ENCODE measurements at regions not wholly inside any gene's neighbourhood (a gene's known extent, or its start where the extent isn't known, plus 50 kb on each side); places are given as distances from the start of the nearest gene placed in this dataset.

DNA sequence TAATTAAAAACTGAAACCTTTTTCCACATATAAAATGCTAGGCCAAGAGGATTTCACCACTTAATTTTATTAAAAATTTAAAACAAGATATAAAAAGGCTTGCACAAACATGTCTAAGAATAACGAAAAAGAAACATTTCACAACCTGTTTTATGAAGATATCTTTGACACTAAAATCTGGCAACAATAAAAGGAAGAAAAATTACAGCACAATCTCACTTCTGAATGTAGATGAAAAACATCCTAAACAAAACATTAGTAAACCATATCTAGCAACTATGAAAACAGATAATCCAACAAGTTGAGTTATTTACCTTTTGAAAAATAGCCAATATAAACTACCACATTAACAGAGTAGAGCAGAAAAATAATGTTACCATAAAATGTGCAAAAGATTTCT, 185.4 kb upstream of the MMADHC start:
- Histone ChIP-seq H3K9me2 (ENCODE audit: insufficient read depth) (no peaks in the 10 kb centered on the region), H3K79me2 (ENCODE audit: insufficient read depth, low read length) (no peaks in the 10 kb centered on the region), H3K9me3 (ENCODE audit: control insufficient read depth in 1 of 2, insufficient read depth in 1 of 2, low read depth in 1 of 2, low read length in 2 of 2) (no peaks in the 10 kb centered on the region), H3K4me2 (ENCODE audit: low read length) (no peak overlapping the region), H3K27ac (ENCODE audit: low read depth, low read length) (no peak overlapping the region), H4K20me1 (ENCODE audit: insufficient read depth) (no peaks in the 10 kb centered on the region), H3K27me3 (ENCODE audit: insufficient read depth, low read length) (no peaks in the 10 kb centered on the region), H3K9ac (ENCODE audit: low read length) (no peak overlapping the region), H3K36me3 (ENCODE audit: control insufficient read depth in 1 of 2, insufficient read depth in 2 of 2, low read length in 2 of 2) (no peaks in the 10 kb centered on the region), H3K4me3 (replicated peaks in 1 of 2; ENCODE audit: low read depth in 1 of 2, low read length in 2 of 2) (no peak overlapping the region), H2AFZ (ENCODE audit: low read depth, low read length, poor library complexity, severe bottlenecking) (no peak overlapping the region), H3K4me1 (ENCODE audit: control insufficient read depth in 1 of 2, insufficient read depth in 2 of 2, low read length in 2 of 2) (peaks cover 10 to 11% of the 10 kb centered on the region in 2 experiments)
- POLR2A ChIA-PET: no interaction called here
- no peak for DNase-seq (ENCODE audit: low read depth, low spot score)
- no peak for TF ChIP-seq JUND (IDR thresholded peaks at IDR 0.05)
- TF ChIP-seq ZFX (IDR thresholded peaks at IDR 0.05): no peak
- no peak for TF ChIP-seq EZH2phosphoT487 (IDR thresholded peaks at IDR 0.05; ENCODE audit: borderline replicate concordance)
- no peak for TF ChIP-seq POLR2AphosphoS5 (IDR thresholded peaks at IDR 0.05; ENCODE audit: low read depth, low read length)
- no peak for TF ChIP-seq EZH2 (IDR thresholded peaks at IDR 0.05)
- TF ChIP-seq, protein P1, sequence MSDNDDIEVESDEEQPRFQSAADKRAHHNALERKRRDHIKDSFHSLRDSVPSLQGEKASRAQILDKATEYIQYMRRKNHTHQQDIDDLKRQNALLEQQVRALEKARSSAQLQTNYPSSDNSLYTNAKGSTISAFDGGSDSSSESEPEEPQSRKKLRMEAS (IDR thresholded peaks at IDR 0.05): no peak
- TF ChIP-seq CEBPB (IDR thresholded peaks at IDR 0.05; ENCODE audit: low read depth): no peak
- no peak for TF ChIP-seq REST (IDR thresholded peaks at IDR 0.05; ENCODE audit: low read depth)
- TF ChIP-seq, protein P2, sequence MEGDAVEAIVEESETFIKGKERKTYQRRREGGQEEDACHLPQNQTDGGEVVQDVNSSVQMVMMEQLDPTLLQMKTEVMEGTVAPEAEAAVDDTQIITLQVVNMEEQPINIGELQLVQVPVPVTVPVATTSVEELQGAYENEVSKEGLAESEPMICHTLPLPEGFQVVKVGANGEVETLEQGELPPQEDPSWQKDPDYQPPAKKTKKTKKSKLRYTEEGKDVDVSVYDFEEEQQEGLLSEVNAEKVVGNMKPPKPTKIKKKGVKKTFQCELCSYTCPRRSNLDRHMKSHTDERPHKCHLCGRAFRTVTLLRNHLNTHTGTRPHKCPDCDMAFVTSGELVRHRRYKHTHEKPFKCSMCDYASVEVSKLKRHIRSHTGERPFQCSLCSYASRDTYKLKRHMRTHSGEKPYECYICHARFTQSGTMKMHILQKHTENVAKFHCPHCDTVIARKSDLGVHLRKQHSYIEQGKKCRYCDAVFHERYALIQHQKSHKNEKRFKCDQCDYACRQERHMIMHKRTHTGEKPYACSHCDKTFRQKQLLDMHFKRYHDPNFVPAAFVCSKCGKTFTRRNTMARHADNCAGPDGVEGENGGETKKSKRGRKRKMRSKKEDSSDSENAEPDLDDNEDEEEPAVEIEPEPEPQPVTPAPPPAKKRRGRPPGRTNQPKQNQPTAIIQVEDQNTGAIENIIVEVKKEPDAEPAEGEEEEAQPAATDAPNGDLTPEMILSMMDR (IDR thresholded peaks at IDR 0.05 in 2 of 3, conservative IDR thresholded peaks at IDR 0.05 in 1 of 3; ENCODE audit: borderline replicate concordance in 1 of 3, insufficient read depth in 1 of 3, low read depth in 2 of 3, low read length in 2 of 3): no peak
- TF ChIP-seq RAD21 (IDR thresholded peaks at IDR 0.05; ENCODE audit: low read depth): no peak
- TF ChIP-seq CBX3 (IDR thresholded peaks at IDR 0.05; ENCODE audit: low read depth): no peak
- no peak for TF ChIP-seq ZNF274 (IDR thresholded peaks at IDR 0.05; ENCODE audit: low read depth, low read length)
- no TSS peak for BruUV-seq (replicated peaks)
- intact Hi-C loops (cut with micrococcal nuclease): no loop called here
- ATAC-seq: no peak
- RAD21 ChIA-PET (ENCODE audit: low non-redundant PET in 1 of 2, low total read pairs in 2 of 2, uncharacterized antibody in 2 of 2, unreplicated experiment in 2 of 2): no interaction called here
- CTCF ChIA-PET: no interaction called here
